Thyroid gland (tissue), 4 donors: ENCODE measurements at regions not wholly inside any gene's neighbourhood (a gene's known extent, or its start where the extent isn't known, plus 50 kb on each side); places are given as distances from the start of the nearest gene placed in this dataset.

Source experiments
- DNase-seq, 2 donors: peaks; one replicate each; pipeline ENCODE4 v3.0.0-alpha.2; 2019
- H3K27ac ChIP-seq, 3 donors: fragments of 200-600 bp; sonication (generic); 1 replicate in 2 of 3; 2 replicates in 1 of 3; pipeline ENCODE4 v1.5.1; 2016 to 2019; ENCODE audit warnings: mild to moderate bottlenecking in 1 of 3, moderate library complexity in 1 of 3
- H3K27me3 ChIP-seq: fragments of 200-600 bp; sonication (generic); one replicate; pipeline ENCODE4 v1.5.1; 2019
- H3K36me3 ChIP-seq, 2 donors: fragments of 200-600 bp; sonication (generic); one replicate each; pipeline ENCODE4 v1.5.1; 2016 to 2019
- H3K4me1 ChIP-seq, 2 donors: fragments of 200-600 bp; sonication (generic); one replicate each; pipeline ENCODE4 v1.5.1; 2017 to 2019
- H3K4me3 ChIP-seq, 3 donors: fragments of 200-600 bp; sonication (generic); replicated peaks in 1 of 3; 1 replicate in 2 of 3; 2 replicates in 1 of 3; pipeline ENCODE4 v1.5.1; 2016; ENCODE audit warnings: mild to moderate bottlenecking in 1 of 3
- H3K9me3 ChIP-seq: fragments of 200-600 bp; sonication (generic); one replicate; pipeline ENCODE4 v1.5.1; 2017
- CTCF ChIP-seq, 6 experiments: fragments of 200-600 bp in 3 of 6; fragments of 450-650 bp in 3 of 6; sonication (generic) in 3 of 6; IDR thresholded peaks; one replicate each; pipeline ENCODE4 v1.5.1; 2016 to 2019; ENCODE audit warnings: antibody characterized with exemption in 6 of 6, mild to moderate bottlenecking in 2 of 6, inconsistent platforms in 1 of 6, moderate library complexity in 1 of 6
- POLR2A ChIP-seq, 2 donors: fragments of 450-650 bp; IDR thresholded peaks; one replicate each; pipeline ENCODE4 v1.6.1; 2017; ENCODE audit warnings: antibody characterized with exemption in 2 of 2, mild to moderate bottlenecking in 2 of 2, moderate library complexity in 1 of 2
- WGBS, 2 donors: methylation state at CpG; one replicate each; pipeline ENCODE4 v1.1.5; 2017; 5-methylcytosine and 5-hydroxymethylcytosine counted together
- intact Hi-C: fragments of 100-400 bp; cut with DNase I; formaldehyde crosslinking; loops from one replicate; pipeline ENCODE4 v1.15.1; 2023

- H3K27ac ChIP-seq = no peak overlapping the region
- H3K36me3 ChIP-seq = no peaks in the 10 kb centered on the region
- no peaks in the 10 kb centered on the region for H3K27me3 ChIP-seq
- no peak for DNase-seq
- intact Hi-C loops = no loop called here
- H3K4me1 ChIP-seq = no peaks in the 10 kb centered on the region
- H3K9me3 ChIP-seq = no peaks in the 10 kb centered on the region
- H3K4me3 ChIP-seq = no peak overlapping the region
- TF ChIP-seq POLR2A (IDR thresholded peaks at IDR 0.05) = no peak
- TF ChIP-seq CTCF (IDR thresholded peaks at IDR 0.05) = no peak
- WGBS, 2 donors = 81 to 92% methylated on average over 2 of the region's 2 CpGs
Observed at GRCh38 chr2:222033541-222033940, 265.3 kb downstream of the PAX3 start.

GRCh38 chr2:222025881-222026271, 272.9 kb downstream of the PAX3 start:
- intact Hi-C loops = no loop called here
- TF ChIP-seq POLR2A (IDR thresholded peaks at IDR 0.05) = no peak
- no peak for TF ChIP-seq CTCF (IDR thresholded peaks at IDR 0.05)
- 75 to 78% methylated on average over 3 of the region's 3 CpGs for WGBS, 2 donors
- Histone ChIP-seq H3K9me3 (no peaks in the 10 kb centered on the region), H3K4me3 (no peak overlapping the region), H3K27ac (no peak overlapping the region), H3K36me3 (no peaks in the 10 kb centered on the region), H3K27me3 (no peaks in the 10 kb centered on the region), H3K4me1 (no peaks in the 10 kb centered on the region)
- no peak for DNase-seq

- Histone ChIP-seq H3K36me3 (no peaks in the 10 kb centered on the region), H3K4me1 (no peaks in the 10 kb centered on the region), H3K9me3 (no peaks in the 10 kb centered on the region), H3K27me3 (no peaks in the 10 kb centered on the region), H3K4me3 (no peak overlapping the region), H3K27ac (no peak overlapping the region)
- no peak for DNase-seq
- peak in 3 of 6 experiments; percentile 39 to 60 (median 44) for TF ChIP-seq CTCF (IDR thresholded peaks at IDR 0.05)
- TF ChIP-seq POLR2A (IDR thresholded peaks at IDR 0.05) = no peak
- WGBS, 2 donors = 29 to 36% methylated on average over 8 of the region's 8 CpGs
- intact Hi-C loops = no loop called here
Observed at GRCh38 chr2:222024932-222025880, 273.6 kb downstream of the PAX3 start.

- Histone ChIP-seq H3K27ac (no peak overlapping the region), H3K9me3 (no peaks in the 10 kb centered on the region), H3K4me3 (no peak overlapping the region), H3K4me1 (no peaks in the 10 kb centered on the region), H3K36me3 (no peaks in the 10 kb centered on the region), H3K27me3 (no peaks in the 10 kb centered on the region)
- no peak for TF ChIP-seq CTCF (IDR thresholded peaks at IDR 0.05)
- no peak for TF ChIP-seq POLR2A (IDR thresholded peaks at IDR 0.05)
- intact Hi-C loops = no loop called here
- whole genome bisulfite sequencing, 2 donors = 92 to 93% methylated on average over 4 of the region's 4 CpGs
- DNase-seq = no peak
Observed at GRCh38 chr2:222017252-222017850, 281.4 kb downstream of the PAX3 start.

- intact Hi-C loops = no loop called here
- Histone ChIP-seq H3K36me3 (no peaks in the 10 kb centered on the region), H3K4me1 (no peaks in the 10 kb centered on the region), H3K9me3 (no peaks in the 10 kb centered on the region), H3K4me3 (no peak overlapping the region), H3K27ac (no peak overlapping the region), H3K27me3 (no peaks in the 10 kb centered on the region)
- WGBS, 2 donors = 63 to 79% methylated on average over 3 of the region's 3 CpGs
- DNase-seq = no peak
- no peak for TF ChIP-seq CTCF (IDR thresholded peaks at IDR 0.05)
- no peak for TF ChIP-seq POLR2A (IDR thresholded peaks at IDR 0.05)
Observed at GRCh38 chr2:222013889-222014288, 284.9 kb downstream of the PAX3 start.
